ENCODE measurements at regions not wholly inside any gene's neighbourhood (a gene's known extent, or its start where the extent isn't known, plus 50 kb on each side); places are given as distances from the start of the nearest gene placed in this dataset.

DNA sequence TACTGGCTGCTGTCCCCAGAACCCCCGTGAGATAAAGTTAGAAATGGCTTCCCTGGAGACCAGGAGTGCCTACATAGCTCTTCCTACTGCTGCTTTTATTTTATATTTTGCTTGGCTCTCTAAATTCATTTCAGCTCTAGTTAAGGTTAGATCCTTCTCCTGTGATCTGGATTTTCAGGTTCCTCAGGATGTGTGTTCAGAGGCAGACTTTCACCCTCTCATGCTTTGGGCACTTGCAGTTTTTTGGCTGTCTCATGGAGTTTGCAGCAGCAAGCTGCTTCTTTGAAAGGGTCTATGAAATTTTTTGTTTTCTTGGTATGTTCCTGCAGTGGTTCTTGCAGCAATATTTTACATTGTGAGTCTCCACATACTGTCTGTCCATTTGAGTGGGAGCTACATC, 93.3 kb downstream of the ATP23 start:
- peak; percentile 40 for ATAC-seq
- H3K79me2 ChIP-seq (ENCODE audit: low read length): no peaks in the 10 kb centered on the region
- H3K4me3 ChIP-seq (ENCODE audit: low read length): no peak overlapping the region; the same call in 1 of the 2 replicates
- ChIA-PET CTCF (no interaction called here), POLR2A (ENCODE audit: unreplicated experiment) (no interaction called here)
- peaks cover 6% of the 10 kb centered on the region; the same call in 1 of the 2 replicates for H3K36me3 ChIP-seq (ENCODE audit: low read depth, low read length)
- no peaks in the 10 kb centered on the region for H4K20me1 ChIP-seq (ENCODE audit: low read length)
- no TSS peak for BruUV-seq (replicated peaks)
- peaks cover 7% of the 10 kb centered on the region for H3K9me3 ChIP-seq (ENCODE audit: low read length)
- H3K4me2 ChIP-seq (ENCODE audit: low read length): peak overlapping the region; percentile 35
- peak overlapping the region; percentile 69 for H3K27ac ChIP-seq (ENCODE audit: low read length)
- no peaks in the 10 kb centered on the region for H3F3A ChIP-seq (ENCODE audit: low read length, unreplicated experiment)
- peak overlapping the region; percentile 60; the same call in 1 of the 2 replicates for H2AFZ ChIP-seq (ENCODE audit: low read length)
- peaks cover 28% of the 10 kb centered on the region for H3K4me1 ChIP-seq (ENCODE audit: insufficient read depth, low read length)
- intact Hi-C loops (cut with micrococcal nuclease): no loop called here
- H3K27me3 ChIP-seq (ENCODE audit: low read length): no peaks in the 10 kb centered on the region
- H3K9ac ChIP-seq (ENCODE audit: low read length): peak overlapping the region; percentile 4; the same call in 1 of the 2 replicates
- DNase-seq: peak; percentile 68
- no peaks in the 10 kb centered on the region for H3K9me2 ChIP-seq (replicated peaks; ENCODE audit: low read length)
- TF ChIP-seq EZH2phosphoT487 (IDR thresholded peaks at IDR 0.05; ENCODE audit: borderline replicate concordance, low read length): no peak
- TF ChIP-seq, protein P1, sequence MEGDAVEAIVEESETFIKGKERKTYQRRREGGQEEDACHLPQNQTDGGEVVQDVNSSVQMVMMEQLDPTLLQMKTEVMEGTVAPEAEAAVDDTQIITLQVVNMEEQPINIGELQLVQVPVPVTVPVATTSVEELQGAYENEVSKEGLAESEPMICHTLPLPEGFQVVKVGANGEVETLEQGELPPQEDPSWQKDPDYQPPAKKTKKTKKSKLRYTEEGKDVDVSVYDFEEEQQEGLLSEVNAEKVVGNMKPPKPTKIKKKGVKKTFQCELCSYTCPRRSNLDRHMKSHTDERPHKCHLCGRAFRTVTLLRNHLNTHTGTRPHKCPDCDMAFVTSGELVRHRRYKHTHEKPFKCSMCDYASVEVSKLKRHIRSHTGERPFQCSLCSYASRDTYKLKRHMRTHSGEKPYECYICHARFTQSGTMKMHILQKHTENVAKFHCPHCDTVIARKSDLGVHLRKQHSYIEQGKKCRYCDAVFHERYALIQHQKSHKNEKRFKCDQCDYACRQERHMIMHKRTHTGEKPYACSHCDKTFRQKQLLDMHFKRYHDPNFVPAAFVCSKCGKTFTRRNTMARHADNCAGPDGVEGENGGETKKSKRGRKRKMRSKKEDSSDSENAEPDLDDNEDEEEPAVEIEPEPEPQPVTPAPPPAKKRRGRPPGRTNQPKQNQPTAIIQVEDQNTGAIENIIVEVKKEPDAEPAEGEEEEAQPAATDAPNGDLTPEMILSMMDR (conservative IDR thresholded peaks at IDR 0.05; ENCODE audit: low read depth, low read length): no peak
- TF ChIP-seq EZH2 (IDR thresholded peaks at IDR 0.05; ENCODE audit: low read length, unreplicated experiment): no peak

GRCh38 chr12:58041441-58041840, 100.1 kb downstream of the ATP23 start:
- H3K9ac ChIP-seq (ENCODE audit: low read length): no peak overlapping the region
- ATAC-seq (no peak), DNase-seq (no peak)
- ChIA-PET CTCF (no interaction called here), POLR2A (ENCODE audit: unreplicated experiment) (no interaction called here)
- no peak overlapping the region for H2AFZ ChIP-seq (ENCODE audit: low read length)
- BruUV-seq (replicated peaks): no TSS peak
- H3K4me2 ChIP-seq (ENCODE audit: low read length): no peak overlapping the region
- H3K27me3 ChIP-seq (ENCODE audit: low read length): no peaks in the 10 kb centered on the region
- no peaks in the 10 kb centered on the region for H3F3A ChIP-seq (ENCODE audit: low read length, unreplicated experiment)
- no peaks in the 10 kb centered on the region for H3K36me3 ChIP-seq (ENCODE audit: low read depth, low read length)
- no peaks in the 10 kb centered on the region for H3K9me2 ChIP-seq (replicated peaks; ENCODE audit: low read length)
- no peaks in the 10 kb centered on the region for H3K4me1 ChIP-seq (ENCODE audit: insufficient read depth, low read length)
- no peak overlapping the region for H3K4me3 ChIP-seq (ENCODE audit: low read length)
- no peaks in the 10 kb centered on the region for H4K20me1 ChIP-seq (ENCODE audit: low read length)
- intact Hi-C loops (cut with micrococcal nuclease): no loop called here
- no peaks in the 10 kb centered on the region for H3K9me3 ChIP-seq (ENCODE audit: low read length)
- TF ChIP-seq, protein P1 (conservative IDR thresholded peaks at IDR 0.05; ENCODE audit: low read depth, low read length): no peak
- TF ChIP-seq EZH2phosphoT487 (IDR thresholded peaks at IDR 0.05; ENCODE audit: borderline replicate concordance, low read length) (no peak), EZH2 (IDR thresholded peaks at IDR 0.05; ENCODE audit: low read length, unreplicated experiment) (no peak)
- H3K27ac ChIP-seq (ENCODE audit: low read length): no peak overlapping the region
- H3K79me2 ChIP-seq (ENCODE audit: low read length): no peaks in the 10 kb centered on the region

- no peak overlapping the region for H2AFZ ChIP-seq (ENCODE audit: low read length)
- H3K79me2 ChIP-seq (ENCODE audit: low read length): no peaks in the 10 kb centered on the region
- H3K27ac ChIP-seq (ENCODE audit: low read length): no peak overlapping the region
- H4K20me1 ChIP-seq (ENCODE audit: low read length): no peaks in the 10 kb centered on the region
- ChIA-PET POLR2A (ENCODE audit: unreplicated experiment) (no interaction called here), CTCF (no interaction called here)
- no peak overlapping the region for H3K4me3 ChIP-seq (ENCODE audit: low read length)
- no peaks in the 10 kb centered on the region for H3K4me1 ChIP-seq (ENCODE audit: insufficient read depth, low read length)
- no peaks in the 10 kb centered on the region for H3K36me3 ChIP-seq (ENCODE audit: low read depth, low read length)
- H3K9me2 ChIP-seq (replicated peaks; ENCODE audit: low read length): no peaks in the 10 kb centered on the region
- intact Hi-C loops (cut with micrococcal nuclease): no loop called here
- H3K27me3 ChIP-seq (ENCODE audit: low read length): no peaks in the 10 kb centered on the region
- H3K9me3 ChIP-seq (ENCODE audit: low read length): no peaks in the 10 kb centered on the region
- DNase-seq (no peak), ATAC-seq (no peak)
- H3K4me2 ChIP-seq (ENCODE audit: low read length): no peak overlapping the region
- no TSS peak for BruUV-seq (replicated peaks)
- no peaks in the 10 kb centered on the region for H3F3A ChIP-seq (ENCODE audit: low read length, unreplicated experiment)
- TF ChIP-seq, protein P1 (conservative IDR thresholded peaks at IDR 0.05; ENCODE audit: low read depth, low read length): no peak
- TF ChIP-seq EZH2phosphoT487 (IDR thresholded peaks at IDR 0.05; ENCODE audit: borderline replicate concordance, low read length) (no peak), EZH2 (IDR thresholded peaks at IDR 0.05; ENCODE audit: low read length, unreplicated experiment) (no peak)
- H3K9ac ChIP-seq (ENCODE audit: low read length): no peak overlapping the region
Observed at GRCh38 chr12:58044966-58045365, 103.6 kb downstream of the ATP23 start.
